HG03060 (cell line): ENCODE measurements at regions not wholly inside any gene's neighbourhood (a gene's known extent, or its start where the extent isn't known, plus 50 kb on each side); places are given as distances from the start of the nearest gene placed in this dataset.
"Not testable (repeated sequence)": the region's sequence is repeated elsewhere in the genome, so short reads cannot be mapped to it uniquely, and the experiment has no call there.

Experiments used
- ATAC-seq: cut with Tn5 transposase; IDR thresholded peaks from one replicate; pipeline ENCODE4 v1.9.1; 2021; ENCODE audit warnings: low read depth, moderate number of reproducible peaks; ENCODE audit not compliant: unreplicated experiment

DNA sequence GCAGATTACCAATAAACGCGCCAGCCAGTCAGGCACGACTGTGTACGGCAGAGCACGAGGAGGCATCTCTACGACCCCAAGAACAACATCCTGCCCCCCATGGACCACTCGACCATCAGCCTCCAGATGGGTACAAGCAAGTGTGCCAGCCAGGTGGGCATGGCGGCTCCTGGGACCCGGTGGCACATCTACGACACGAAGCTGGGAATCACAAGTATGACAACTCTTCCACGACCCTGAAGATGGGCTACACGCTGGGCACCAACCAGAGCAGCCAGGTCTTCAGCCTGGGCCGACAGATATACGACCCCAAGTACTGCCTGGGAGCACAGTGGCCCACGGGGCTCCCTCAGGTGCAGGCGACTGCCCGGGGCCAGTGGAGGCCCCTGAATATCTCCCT is 217.6 kb downstream of the POTED start:
- no peak for ATAC-seq

DNA sequence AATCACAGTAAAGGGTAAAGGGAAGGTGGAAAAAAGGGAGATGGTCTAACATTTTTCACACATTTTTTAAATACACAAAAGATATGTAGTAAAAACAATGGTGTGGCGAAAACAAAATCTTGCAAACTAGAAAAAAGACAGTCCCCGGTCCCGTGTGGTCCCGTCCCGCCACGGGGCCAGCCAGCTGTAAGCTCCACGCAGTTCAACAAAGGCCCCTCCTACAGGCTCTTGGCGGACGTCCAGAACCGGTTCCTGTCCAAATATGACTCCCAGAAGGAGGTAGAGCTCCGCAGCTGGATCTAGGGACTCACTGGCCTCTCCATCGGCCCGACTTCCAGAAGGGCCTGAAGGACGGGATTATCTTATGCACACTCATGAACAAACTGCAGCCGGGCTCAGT is 216.9 kb downstream of the POTED start:
- ATAC-seq: not testable (repeated sequence)

GRCh38 chr21:13825218-13825778 is 215.7 kb downstream of the POTED start:
- not testable (repeated sequence) for ATAC-seq

DNA sequence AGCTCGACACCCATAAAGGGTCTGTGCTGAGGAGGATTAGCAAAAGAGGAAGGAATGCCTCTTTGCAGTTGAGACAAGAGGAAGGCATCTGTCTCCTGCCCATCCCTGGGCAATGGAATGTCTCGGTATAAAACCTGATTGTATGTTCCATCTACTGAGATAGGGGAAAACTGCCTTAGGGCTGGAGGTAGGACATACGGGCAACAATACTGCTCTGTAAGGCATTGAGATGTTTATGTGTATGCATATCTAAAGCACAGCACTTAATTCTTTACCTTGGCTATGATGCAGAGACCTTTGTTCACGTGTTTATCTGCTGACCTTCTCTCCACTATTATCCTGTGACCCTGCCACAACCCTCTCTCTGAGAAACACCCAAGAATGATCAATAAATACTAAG is 210.7 kb downstream of the POTED start:
- ATAC-seq: not testable (repeated sequence)

GRCh38 chr21:13812191-13812590 is 202.6 kb downstream of the POTED start:
- ATAC-seq: not testable (repeated sequence)

DNA sequence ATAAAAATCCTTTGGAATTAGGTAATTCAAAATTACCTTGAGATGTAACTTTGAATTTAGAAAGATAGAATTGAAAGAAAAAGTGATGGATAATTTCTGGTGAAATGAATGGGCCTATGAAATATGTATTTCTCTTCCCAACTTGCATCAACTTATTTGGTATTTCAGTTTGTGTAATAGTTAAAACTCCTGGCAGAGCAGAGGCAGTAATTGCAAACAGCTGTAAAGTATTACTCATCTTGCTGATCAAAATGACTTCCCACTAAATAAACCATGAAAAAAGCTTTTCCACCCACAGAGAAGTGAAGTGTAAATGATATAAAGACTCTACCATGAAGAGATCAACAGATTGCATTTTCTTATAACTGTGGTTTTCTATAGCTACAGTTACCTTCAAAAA is 201.0 kb downstream of the POTED start:
- ATAC-seq: not testable (repeated sequence)

- not testable (repeated sequence) for ATAC-seq
These were observed 196.9 kb downstream of the POTED start for GRCh38 chr21:13806444-13806843.

- ATAC-seq: not testable (repeated sequence)
These were observed 193.2 kb downstream of the POTED start for GRCh38 chr21:13802757-13803156.
